GM12872 (cell line): ENCODE measurements at regions not wholly inside any gene's neighbourhood (a gene's known extent, or its start where the extent isn't known, plus 50 kb on each side); places are given as distances from the start of the nearest gene placed in this dataset.
A peak's percentile ranks its signal among the peaks of the same experiment; 100 is the strongest.

Experiments used
- CTCF ChIP-seq: IDR thresholded peaks from 3 replicates; pipeline ENCODE4 v1.5.1; 2011; ENCODE audit warnings: low read depth, mild to moderate bottlenecking, low read length, moderate library complexity; ENCODE audit not compliant: insufficient read depth

GRCh38 chr10:34957531-34957930, 132.6 kb downstream of the CUL2 start:
- no peak for TF ChIP-seq CTCF

GRCh38 chr10:34956756-34957155, 133.4 kb downstream of the CUL2 start:
- peak; percentile 20; the same call in 2 of the 3 replicates for TF ChIP-seq CTCF

- no peak for TF ChIP-seq CTCF
Measured at GRCh38 chr10:34955391-34955790, 134.8 kb downstream of the CUL2 start.

- TF ChIP-seq CTCF: no peak
Measured at GRCh38 chr10:34954142-34954541, 136.0 kb downstream of the CUL2 start.

GRCh38 chr10:34941471-34942357, 126.6 kb upstream of the PARD3 start:
- no peak for TF ChIP-seq CTCF

GRCh38 chr10:34940436-34940835, 125.3 kb upstream of the PARD3 start:
- no peak for TF ChIP-seq CTCF

GRCh38 chr10:34938399-34938670, 123.2 kb upstream of the PARD3 start:
- no peak for TF ChIP-seq CTCF
